Vagina (tissue), 2 donors: ENCODE measurements at regions not wholly inside any gene's neighbourhood (a gene's known extent, or its start where the extent isn't known, plus 50 kb on each side); places are given as distances from the start of the nearest gene placed in this dataset.
"Not testable (repeated sequence)": the region's sequence is repeated elsewhere in the genome, so short reads cannot be mapped to it uniquely, and the experiment has no call there.

Experiments used
- DNase-seq, 2 donors: peaks; one replicate each; pipeline ENCODE4 v3.0.0-alpha.2; 2017; ENCODE audit errors: extremely low spot score in 2 of 2
- H3K27ac ChIP-seq: fragments of 200-600 bp; sonication (generic); one replicate; pipeline ENCODE4 v1.5.1; 2019
- H3K27me3 ChIP-seq: fragments of 200-600 bp; sonication (generic); one replicate; pipeline ENCODE4 v1.5.1; 2019
- H3K36me3 ChIP-seq, 2 donors: fragments of 200-600 bp; sonication (generic); one replicate each; pipeline ENCODE4 v1.5.1; 2017 to 2019
- H3K4me1 ChIP-seq: fragments of 200-600 bp; sonication (generic); one replicate; pipeline ENCODE4 v1.5.1; 2019
- H3K4me3 ChIP-seq, 2 donors: fragments of 200-600 bp; sonication (generic); 1 replicate in 1 of 2; 2 replicates in 1 of 2; pipeline ENCODE4 v1.5.1; 2016 to 2019
- H3K9me3 ChIP-seq: fragments of 200-600 bp; sonication (generic); one replicate; pipeline ENCODE4 v1.5.1; 2019
- CTCF ChIP-seq, 3 experiments: fragments of 450-650 bp in 2 of 3; fragments of 200-600 bp in 1 of 3; sonication (generic) in 1 of 3; IDR thresholded peaks; one replicate each; pipeline ENCODE4 v1.5.1; 2017 to 2019; ENCODE audit warnings: antibody characterized with exemption in 3 of 3, mild to moderate bottlenecking in 2 of 3, moderate library complexity in 2 of 3
- POLR2A ChIP-seq, 2 donors: fragments of 450-650 bp; IDR thresholded peaks; one replicate each; pipeline ENCODE4 v1.6.1; 2017; ENCODE audit warnings: antibody characterized with exemption in 2 of 2, mild to moderate bottlenecking in 2 of 2, moderate library complexity in 2 of 2
- POLR2AphosphoS5 ChIP-seq, 2 donors: sonication (generic); formaldehyde crosslinking; IDR thresholded peaks; one replicate each; pipeline ENCODE4 v1.9.0; 2017; ENCODE audit warnings: antibody characterized with exemption in 2 of 2, mild to moderate bottlenecking in 2 of 2, low read depth in 1 of 2; ENCODE audit not compliant: insufficient read depth in 1 of 2
- intact Hi-C: fragments of 100-400 bp; cut with DNase I; formaldehyde crosslinking; loops from one replicate; pipeline ENCODE4 v1.15.1; 2023

GRCh38 chr3:192968901-192969300, 51.2 kb upstream of the MB21D2 start:
- H3K36me3 ChIP-seq, H3K9me3 ChIP-seq, intact Hi-C loops, DNase-seq, H3K4me1 ChIP-seq, H3K27ac ChIP-seq, H3K27me3 ChIP-seq, H3K4me3 ChIP-seq: not testable (repeated sequence)

- DNase-seq, result no peak
- H3K4me3 ChIP-seq, result no peak overlapping the region
- no peak overlapping the region for H3K27ac ChIP-seq
- TF ChIP-seq CTCF (IDR thresholded peaks at IDR 0.05) (no peak), POLR2AphosphoS5 (IDR thresholded peaks at IDR 0.05; ENCODE audit: insufficient read depth in 1 of 2, low read depth in 1 of 2) (no peak), POLR2A (IDR thresholded peaks at IDR 0.05) (no peak)
- H3K36me3 ChIP-seq, result no peaks in the 10 kb centered on the region
- H3K4me1 ChIP-seq, result no peaks in the 10 kb centered on the region
- no peaks in the 10 kb centered on the region for H3K9me3 ChIP-seq
- H3K27me3 ChIP-seq, result no peaks in the 10 kb centered on the region
- intact Hi-C loops, result no loop called here
Observed at GRCh38 chr3:192980632-192981031, 63.0 kb upstream of the MB21D2 start.

GRCh38 chr3:192986379-192986778, 68.7 kb upstream of the MB21D2 start:
- Histone ChIP-seq H3K27ac (no peak overlapping the region), H3K27me3 (no peaks in the 10 kb centered on the region), H3K4me3 (no peak overlapping the region), H3K9me3 (no peaks in the 10 kb centered on the region), H3K4me1 (no peaks in the 10 kb centered on the region), H3K36me3 (no peaks in the 10 kb centered on the region)
- TF ChIP-seq CTCF (IDR thresholded peaks at IDR 0.05) (no peak), POLR2AphosphoS5 (IDR thresholded peaks at IDR 0.05; ENCODE audit: insufficient read depth in 1 of 2, low read depth in 1 of 2) (no peak), POLR2A (IDR thresholded peaks at IDR 0.05) (no peak)
- intact Hi-C loops, result no loop called here
- no peak for DNase-seq

GRCh38 chr3:192991356-192991755, 73.7 kb upstream of the MB21D2 start:
- no peaks in the 10 kb centered on the region for H3K27me3 ChIP-seq
- H3K9me3 ChIP-seq, result no peaks in the 10 kb centered on the region
- no peak overlapping the region for H3K4me3 ChIP-seq
- no peaks in the 10 kb centered on the region for H3K4me1 ChIP-seq
- no peak overlapping the region for H3K27ac ChIP-seq
- TF ChIP-seq POLR2A (IDR thresholded peaks at IDR 0.05) (no peak), POLR2AphosphoS5 (IDR thresholded peaks at IDR 0.05; ENCODE audit: insufficient read depth in 1 of 2, low read depth in 1 of 2) (no peak), CTCF (IDR thresholded peaks at IDR 0.05) (no peak)
- intact Hi-C loops, result no loop called here
- no peak for DNase-seq
- H3K36me3 ChIP-seq, result no peaks in the 10 kb centered on the region

DNA sequence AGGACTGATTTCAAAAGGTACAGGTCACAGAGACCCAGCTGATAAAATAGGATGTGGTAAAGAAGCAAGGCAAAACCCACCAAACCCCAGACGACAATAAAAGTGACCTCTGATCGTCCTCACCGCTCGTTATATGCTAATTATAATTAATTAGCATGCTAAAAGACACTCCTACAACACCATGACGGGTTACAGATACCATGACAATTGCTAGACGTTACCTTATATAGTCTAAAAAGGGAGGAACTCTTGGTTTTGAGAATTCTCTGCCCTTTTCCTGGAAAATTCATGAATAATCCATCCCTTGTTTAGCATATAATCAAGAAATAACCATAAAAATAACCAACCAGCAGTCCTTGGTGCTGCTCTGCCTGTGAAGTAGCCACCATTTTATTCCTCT, 74.7 kb upstream of the MB21D2 start:
- H3K9me3 ChIP-seq, result no peaks in the 10 kb centered on the region
- H3K36me3 ChIP-seq, result no peaks in the 10 kb centered on the region
- no peak overlapping the region for H3K27ac ChIP-seq
- no peaks in the 10 kb centered on the region for H3K27me3 ChIP-seq
- TF ChIP-seq POLR2A (IDR thresholded peaks at IDR 0.05) (no peak), CTCF (IDR thresholded peaks at IDR 0.05) (no peak), POLR2AphosphoS5 (IDR thresholded peaks at IDR 0.05; ENCODE audit: insufficient read depth in 1 of 2, low read depth in 1 of 2) (no peak)
- H3K4me1 ChIP-seq, result no peaks in the 10 kb centered on the region
- intact Hi-C loops, result no loop called here
- no peak overlapping the region for H3K4me3 ChIP-seq
- no peak for DNase-seq

GRCh38 chr3:192993411-192993810, 75.8 kb upstream of the MB21D2 start:
- H3K27me3 ChIP-seq, result no peaks in the 10 kb centered on the region
- no peak for DNase-seq
- TF ChIP-seq POLR2A (IDR thresholded peaks at IDR 0.05) (no peak), CTCF (IDR thresholded peaks at IDR 0.05) (no peak), POLR2AphosphoS5 (IDR thresholded peaks at IDR 0.05; ENCODE audit: insufficient read depth in 1 of 2, low read depth in 1 of 2) (no peak)
- no peak overlapping the region for H3K4me3 ChIP-seq
- H3K36me3 ChIP-seq, result no peaks in the 10 kb centered on the region
- H3K9me3 ChIP-seq, result no peaks in the 10 kb centered on the region
- intact Hi-C loops, result no loop called here
- no peaks in the 10 kb centered on the region for H3K4me1 ChIP-seq
- no peak overlapping the region for H3K27ac ChIP-seq

DNA sequence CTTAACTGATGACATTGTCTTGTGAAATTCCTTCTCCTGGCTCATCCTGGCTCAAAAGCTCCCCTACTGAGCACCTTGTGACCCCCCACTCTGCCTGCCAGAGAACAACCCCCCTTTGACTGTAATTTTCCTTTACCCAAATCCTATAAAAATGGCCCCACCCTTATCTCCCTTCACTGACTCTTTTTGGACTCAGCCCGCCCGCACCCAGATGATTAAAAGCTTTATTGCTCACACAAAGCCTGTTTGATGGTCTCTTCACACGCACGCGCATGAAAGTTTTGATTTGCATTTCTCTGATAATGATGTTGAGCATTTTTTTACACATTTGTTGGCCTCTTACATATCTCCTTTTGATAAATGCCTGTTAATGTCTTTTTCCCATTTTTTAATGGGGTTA, 83.5 kb upstream of the MB21D2 start:
- H3K4me3 ChIP-seq, intact Hi-C loops, H3K27ac ChIP-seq, H3K27me3 ChIP-seq, H3K36me3 ChIP-seq, H3K9me3 ChIP-seq, H3K4me1 ChIP-seq, DNase-seq: not testable (repeated sequence)

GRCh38 chr3:193003624-193004023, 86.0 kb upstream of the MB21D2 start:
- DNase-seq, H3K4me1 ChIP-seq, intact Hi-C loops, H3K27ac ChIP-seq, H3K4me3 ChIP-seq, H3K9me3 ChIP-seq, H3K27me3 ChIP-seq, H3K36me3 ChIP-seq: not testable (repeated sequence)
